ENCODE measurements at regions not wholly inside any gene's neighbourhood (a gene's known extent, or its start where the extent isn't known, plus 50 kb on each side); places are given as distances from the start of the nearest gene placed in this dataset.

GRCh38 chr9:86598411-86599239 is 244.4 kb upstream of the TUT7 start:
- TF ChIP-seq CTCF (IDR thresholded peaks at IDR 0.05 in 8 of 11, conservative IDR thresholded peaks at IDR 0.05 in 3 of 11) (no peak), POLR2AphosphoS5 (IDR thresholded peaks at IDR 0.05) (no peak), POLR2A (IDR thresholded peaks at IDR 0.05) (no peak)

Data from spleen (tissue), 7 donors.